NCI-H1436 treated with DMSO at 0.1 percent for 48 hours (cell line): ENCODE measurements at regions not wholly inside any gene's neighbourhood (a gene's known extent, or its start where the extent isn't known, plus 50 kb on each side); places are given as distances from the start of the nearest gene placed in this dataset.

Experiments used
- DNase-seq: peaks from one replicate; lab custom pipeline; 2025; lab: John Stamatoyannopoulos, UW

GRCh38 chr2:41954304-41955291 lies 93.2 kb upstream of the PKDCC start:
- DNase-seq, result no peak

GRCh38 chr2:41955316-41956043 lies 92.3 kb upstream of the PKDCC start:
- no peak for DNase-seq

- DNase-seq, result no peak
Observed at GRCh38 chr2:41957431-41957830, 90.4 kb upstream of the PKDCC start.

- no peak for DNase-seq
Observed at GRCh38 chr2:41958251-41958650, 89.6 kb upstream of the PKDCC start.

GRCh38 chr2:41958775-41959174 lies 89.0 kb upstream of the PKDCC start:
- DNase-seq, result no peak

- no peak for DNase-seq
Observed at GRCh38 chr2:41959760-41960159, 88.1 kb upstream of the PKDCC start.

GRCh38 chr2:41962922-41963622 lies 84.7 kb upstream of the PKDCC start:
- no peak for DNase-seq

- DNase-seq, result no peak
Observed at GRCh38 chr2:41963661-41964525, 83.9 kb upstream of the PKDCC start.

- no peak for DNase-seq
Observed at GRCh38 chr2:41965173-41965908, 82.5 kb upstream of the PKDCC start.

- no peak for DNase-seq
Observed at GRCh38 chr2:41965909-41966295, 81.9 kb upstream of the PKDCC start.

- no peak for DNase-seq
Observed at GRCh38 chr2:41966431-41966893, 81.4 kb upstream of the PKDCC start.

- DNase-seq, result no peak
Observed at GRCh38 chr2:41966920-41967319, 80.9 kb upstream of the PKDCC start.

GRCh38 chr2:41967476-41968181 lies 80.2 kb upstream of the PKDCC start:
- DNase-seq, result no peak

- no peak for DNase-seq
Observed at GRCh38 chr2:41968182-41968578, 79.6 kb upstream of the PKDCC start.

GRCh38 chr2:41970988-41971660 lies 76.7 kb upstream of the PKDCC start:
- DNase-seq, result no peak

GRCh38 chr2:41972179-41972578 lies 75.6 kb upstream of the PKDCC start:
- no peak for DNase-seq

GRCh38 chr2:41972819-41973218 lies 75.0 kb upstream of the PKDCC start:
- no peak for DNase-seq

GRCh38 chr2:41973871-41974270 lies 74.0 kb upstream of the PKDCC start:
- DNase-seq, result no peak

GRCh38 chr2:41981417-41981816 lies 66.4 kb upstream of the PKDCC start:
- DNase-seq, result no peak
